Breast epithelium (tissue), 4 donors: ENCODE measurements at regions not wholly inside any gene's neighbourhood (a gene's known extent, or its start where the extent isn't known, plus 50 kb on each side); places are given as distances from the start of the nearest gene placed in this dataset.

Source experiments
- DNase-seq, 2 donors: peaks; one replicate each; pipeline ENCODE4 v3.0.0-alpha.2; 2019; ENCODE audit warnings: low spot score in 2 of 2
- H3K27ac ChIP-seq, 2 donors: fragments of 200-600 bp; sonication (generic) in 1 of 2; one replicate each; pipeline ENCODE4 v1.5.1; 2016 to 2019; ENCODE audit warnings: mild to moderate bottlenecking in 1 of 2
- H3K27me3 ChIP-seq, 2 donors: fragments of 200-600 bp; sonication (generic) in 1 of 2; one replicate each; pipeline versions ENCODE4 v1.5.1 to v1.6.0; 2017 to 2019; ENCODE audit warnings: control low read depth in 1 of 2, mild to moderate bottlenecking in 1 of 2
- H3K36me3 ChIP-seq: fragments of 200-600 bp; one replicate; pipeline ENCODE4 v1.5.1; 2019
- H3K4me1 ChIP-seq, 2 donors: fragments of 200-600 bp; sonication (generic); one replicate each; pipeline ENCODE4 v1.5.1; 2016 to 2019; ENCODE audit warnings: control low read depth in 1 of 2
- H3K4me3 ChIP-seq, 3 donors: fragments of 200-600 bp; sonication (generic); 1 replicate in 2 of 3; 2 replicates in 1 of 3; pipeline ENCODE4 v1.5.1; 2016 to 2019; ENCODE audit warnings: mild to moderate bottlenecking in 3 of 3, moderate library complexity in 2 of 3
- H3K9me3 ChIP-seq, 2 donors: fragments of 200-600 bp; sonication (generic) in 1 of 2; one replicate each; pipeline ENCODE4 v1.5.1; 2016 to 2019; ENCODE audit warnings: control low read depth in 1 of 2
- CTCF ChIP-seq, 3 donors: fragments of 450-650 bp; IDR thresholded peaks; one replicate each; pipeline ENCODE4 v1.5.1; 2016 to 2017; ENCODE audit warnings: antibody characterized with exemption in 3 of 3, mild to moderate bottlenecking in 3 of 3, moderate library complexity in 3 of 3
- POLR2A ChIP-seq: fragments of 450-650 bp; IDR thresholded peaks from one replicate; pipeline ENCODE4 v1.6.1; 2016; ENCODE audit warnings: antibody characterized with exemption, mild to moderate bottlenecking, moderate library complexity
- POLR2AphosphoS5 ChIP-seq, 3 donors: sonication (generic); formaldehyde crosslinking; IDR thresholded peaks; one replicate each; pipeline ENCODE4 v1.6.1; 2017; ENCODE audit warnings: antibody characterized with exemption in 3 of 3
- intact Hi-C: fragments of 100-400 bp; cut with DNase I; formaldehyde crosslinking; loops from one replicate; pipeline ENCODE4 v1.15.1; 2023; ENCODE audit warnings: low total_unique reads

GRCh38 chr5:91282210-91282609, 100.9 kb downstream of the ARRDC3 start:
- TF ChIP-seq POLR2AphosphoS5 (IDR thresholded peaks at IDR 0.05) = no peak
- no peak for TF ChIP-seq POLR2A
- TF ChIP-seq CTCF (IDR thresholded peaks at IDR 0.05) = no peak
- DNase-seq = no peak
- peaks cover 0 to 4% of the 10 kb centered on the region in 2 donors for H3K9me3 ChIP-seq
- intact Hi-C loops = no loop called here
- peak overlapping the region in 1 of 2 donors; percentile 90 for H3K27ac ChIP-seq
- no peak overlapping the region for H3K4me3 ChIP-seq
- H3K27me3 ChIP-seq = no peaks in the 10 kb centered on the region
- no peaks in the 10 kb centered on the region for H3K36me3 ChIP-seq
- no peaks in the 10 kb centered on the region for H3K4me1 ChIP-seq

- peaks cover 0 to 4% of the 10 kb centered on the region in 2 donors for H3K9me3 ChIP-seq
- intact Hi-C loops = no loop called here
- DNase-seq = no peak
- peak overlapping the region; percentile 90 to 92 for H3K27ac ChIP-seq
- no peaks in the 10 kb centered on the region for H3K27me3 ChIP-seq
- H3K4me1 ChIP-seq = no peaks in the 10 kb centered on the region
- no peaks in the 10 kb centered on the region for H3K36me3 ChIP-seq
- TF ChIP-seq CTCF (IDR thresholded peaks at IDR 0.05) = no peak
- H3K4me3 ChIP-seq = peak overlapping the region in 1 of 3 donors; percentile 70
Measured at GRCh38 chr5:91281401-91281800, 101.7 kb downstream of the ARRDC3 start.

GRCh38 chr5:91280362-91281269, 102.5 kb downstream of the ARRDC3 start:
- peak; percentile 86 to 91 for DNase-seq
- H3K4me3 ChIP-seq = peak overlapping the region; percentile 42 to 70 (median 54)
- TF ChIP-seq CTCF (IDR thresholded peaks at IDR 0.05) (no peak), POLR2A (peak; percentile 6), POLR2AphosphoS5 (IDR thresholded peaks at IDR 0.05) (peak; percentile 86 to 94 (median 91))
- intact Hi-C loops = no loop called here
- no peaks in the 10 kb centered on the region for H3K36me3 ChIP-seq
- no peaks in the 10 kb centered on the region for H3K4me1 ChIP-seq
- peaks cover 0 to 4% of the 10 kb centered on the region in 2 donors for H3K9me3 ChIP-seq
- H3K27me3 ChIP-seq = no peaks in the 10 kb centered on the region
- H3K27ac ChIP-seq = peak overlapping the region; percentile 90 to 92

GRCh38 chr5:91277840-91278239, 105.3 kb downstream of the ARRDC3 start:
- H3K4me1 ChIP-seq = no peaks in the 10 kb centered on the region
- no peaks in the 10 kb centered on the region for H3K36me3 ChIP-seq
- TF ChIP-seq POLR2A (no peak), CTCF (IDR thresholded peaks at IDR 0.05) (no peak), POLR2AphosphoS5 (IDR thresholded peaks at IDR 0.05) (no peak)
- no peaks in the 10 kb centered on the region for H3K27me3 ChIP-seq
- no peak overlapping the region for H3K4me3 ChIP-seq
- DNase-seq = no peak
- H3K27ac ChIP-seq = no peak overlapping the region
- H3K9me3 ChIP-seq = no peaks in the 10 kb centered on the region
- intact Hi-C loops = no loop called here

GRCh38 chr5:91277093-91277626, 106.0 kb downstream of the ARRDC3 start:
- H3K27ac ChIP-seq = no peak overlapping the region
- intact Hi-C loops = no loop called here
- no peaks in the 10 kb centered on the region for H3K9me3 ChIP-seq
- DNase-seq = no peak
- no peaks in the 10 kb centered on the region for H3K27me3 ChIP-seq
- TF ChIP-seq POLR2AphosphoS5 (IDR thresholded peaks at IDR 0.05) (no peak), POLR2A (no peak), CTCF (IDR thresholded peaks at IDR 0.05) (no peak)
- H3K4me1 ChIP-seq = no peaks in the 10 kb centered on the region
- no peaks in the 10 kb centered on the region for H3K36me3 ChIP-seq
- H3K4me3 ChIP-seq = no peak overlapping the region
